Suprapubic skin (tissue), 4 donors: ENCODE measurements at regions not wholly inside any gene's neighbourhood (a gene's known extent, or its start where the extent isn't known, plus 50 kb on each side); places are given as distances from the start of the nearest gene placed in this dataset.

Source experiments
- DNase-seq, 2 donors: peaks; one replicate each; pipeline ENCODE4 v3.0.0-alpha.2; 2019; ENCODE audit warnings: low spot score in 2 of 2
- H3K27ac ChIP-seq: fragments of 200-600 bp; sonication (generic); one replicate; pipeline ENCODE4 v1.5.1; 2019
- H3K27me3 ChIP-seq: fragments of 200-600 bp; sonication (generic); one replicate; pipeline ENCODE4 v1.5.1; 2019
- H3K36me3 ChIP-seq: fragments of 200-600 bp; sonication (generic); one replicate; pipeline ENCODE4 v1.5.1; 2019
- H3K4me1 ChIP-seq: fragments of 200-600 bp; sonication (generic); one replicate; pipeline ENCODE4 v1.5.1; 2019
- H3K4me3 ChIP-seq: fragments of 200-600 bp; sonication (generic); one replicate; pipeline ENCODE4 v1.5.1; 2019; ENCODE audit warnings: mild to moderate bottlenecking
- H3K9me3 ChIP-seq: fragments of 200-600 bp; sonication (generic); one replicate; pipeline ENCODE4 v1.5.1; 2019
- EP300 ChIP-seq: sonication (generic); formaldehyde crosslinking; IDR thresholded peaks from one replicate; pipeline ENCODE4 v1.6.1; 2017; ENCODE audit warnings: antibody characterized with exemption
- POLR2A ChIP-seq, 2 donors: fragments of 450-650 bp; IDR thresholded peaks; one replicate each; pipeline ENCODE4 v1.6.1; 2017; ENCODE audit warnings: antibody characterized with exemption in 2 of 2, mild to moderate bottlenecking in 2 of 2, moderate library complexity in 2 of 2
- POLR2AphosphoS5 ChIP-seq, 3 donors: sonication (generic); formaldehyde crosslinking; IDR thresholded peaks; one replicate each; pipeline ENCODE4 v1.6.1; 2017; ENCODE audit warnings: antibody characterized with exemption in 3 of 3
- WGBS: methylation state at CpG from one replicate; pipeline ENCODE4 v1.1.5; 2018; 5-methylcytosine and 5-hydroxymethylcytosine counted together
- TF ChIP-seq, protein P1 (sequence below), 2 donors: fragments of 200-600 bp in 1 of 2; fragments of 450-650 bp in 1 of 2; sonication (generic) in 1 of 2; IDR thresholded peaks; one replicate each; pipeline ENCODE4 v1.5.1; 2016 to 2019; ENCODE audit warnings: antibody characterized with exemption in 2 of 2, mild to moderate bottlenecking in 1 of 2, moderate library complexity in 1 of 2

DNA sequence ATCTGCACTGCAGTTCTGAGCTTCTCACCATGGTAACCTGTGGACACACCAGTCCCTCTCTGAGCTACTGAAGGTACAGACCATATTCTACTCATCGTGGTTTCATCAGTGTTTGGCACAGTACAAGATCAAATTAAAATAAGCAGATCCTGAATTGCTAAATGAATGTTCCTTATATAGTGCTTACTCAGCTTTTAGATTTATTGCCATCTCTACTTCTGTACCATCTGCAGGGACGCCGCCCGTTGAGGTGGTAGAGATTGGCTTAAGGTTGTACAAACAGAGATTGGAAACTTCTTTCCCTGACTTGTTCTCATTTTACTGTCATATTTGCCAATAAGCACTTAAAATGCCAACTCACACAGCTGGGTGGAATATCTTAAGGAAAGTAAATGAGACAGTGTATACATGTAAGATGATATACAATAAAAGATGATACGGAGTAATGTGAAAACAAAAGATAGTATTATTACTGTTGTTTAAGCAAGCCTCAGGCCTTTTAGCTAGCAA, 223.4 kb upstream of the FOXQ1 start:
- peak overlapping the region; percentile 46 for H3K27ac ChIP-seq
- WGBS, result 53% methylated on average over 5 of the region's 5 CpGs
- TF ChIP-seq POLR2AphosphoS5 (IDR thresholded peaks at IDR 0.05), result no peak
- no peak for TF ChIP-seq EP300
- TF ChIP-seq, protein P1, sequence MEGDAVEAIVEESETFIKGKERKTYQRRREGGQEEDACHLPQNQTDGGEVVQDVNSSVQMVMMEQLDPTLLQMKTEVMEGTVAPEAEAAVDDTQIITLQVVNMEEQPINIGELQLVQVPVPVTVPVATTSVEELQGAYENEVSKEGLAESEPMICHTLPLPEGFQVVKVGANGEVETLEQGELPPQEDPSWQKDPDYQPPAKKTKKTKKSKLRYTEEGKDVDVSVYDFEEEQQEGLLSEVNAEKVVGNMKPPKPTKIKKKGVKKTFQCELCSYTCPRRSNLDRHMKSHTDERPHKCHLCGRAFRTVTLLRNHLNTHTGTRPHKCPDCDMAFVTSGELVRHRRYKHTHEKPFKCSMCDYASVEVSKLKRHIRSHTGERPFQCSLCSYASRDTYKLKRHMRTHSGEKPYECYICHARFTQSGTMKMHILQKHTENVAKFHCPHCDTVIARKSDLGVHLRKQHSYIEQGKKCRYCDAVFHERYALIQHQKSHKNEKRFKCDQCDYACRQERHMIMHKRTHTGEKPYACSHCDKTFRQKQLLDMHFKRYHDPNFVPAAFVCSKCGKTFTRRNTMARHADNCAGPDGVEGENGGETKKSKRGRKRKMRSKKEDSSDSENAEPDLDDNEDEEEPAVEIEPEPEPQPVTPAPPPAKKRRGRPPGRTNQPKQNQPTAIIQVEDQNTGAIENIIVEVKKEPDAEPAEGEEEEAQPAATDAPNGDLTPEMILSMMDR (IDR thresholded peaks at IDR 0.05), result no peak
- TF ChIP-seq POLR2A (IDR thresholded peaks at IDR 0.05), result no peak
- no peaks in the 10 kb centered on the region for H3K27me3 ChIP-seq
- H3K9me3 ChIP-seq, result no peaks in the 10 kb centered on the region
- peaks cover 10% of the 10 kb centered on the region for H3K4me1 ChIP-seq
- DNase-seq, result no peak
- no peaks in the 10 kb centered on the region for H3K36me3 ChIP-seq
- no peak overlapping the region for H3K4me3 ChIP-seq

DNA sequence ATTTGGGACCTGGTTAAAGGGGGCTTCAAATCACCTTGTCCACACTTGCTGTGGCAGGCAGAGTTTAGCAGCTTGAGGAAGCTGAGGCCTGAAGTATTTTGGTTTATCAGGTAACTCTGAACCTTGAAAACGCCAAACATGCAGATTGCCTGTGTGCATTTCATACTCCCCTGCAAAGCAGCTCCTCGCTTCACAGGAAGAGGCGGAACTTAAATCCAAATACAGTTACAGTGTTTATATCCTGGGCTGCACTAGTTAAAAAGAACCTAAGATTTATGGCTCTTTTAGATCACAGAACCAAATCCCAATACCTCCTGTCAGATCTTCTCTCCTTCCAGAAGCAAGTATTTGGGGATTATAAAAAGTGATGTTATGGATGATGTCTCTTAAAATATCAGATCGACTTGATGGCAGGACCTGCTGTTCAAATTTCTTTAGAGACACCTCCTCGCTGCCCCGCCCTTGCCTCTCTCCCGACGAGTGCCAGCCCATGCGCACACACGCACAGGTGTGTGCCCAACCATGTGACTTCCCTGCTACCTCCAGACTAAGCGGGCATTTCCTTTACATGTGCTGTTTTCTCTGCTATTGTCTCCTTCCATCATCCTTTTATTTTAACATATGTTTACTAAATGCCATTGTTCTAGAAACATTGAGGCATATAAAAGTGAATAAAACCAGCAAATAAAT, 224.6 kb upstream of the FOXQ1 start:
- no peak for DNase-seq
- Histone ChIP-seq H3K27ac (peak overlapping the region; percentile 46), H3K4me1 (peaks cover 19% of the 10 kb centered on the region), H3K36me3 (no peaks in the 10 kb centered on the region), H3K9me3 (no peaks in the 10 kb centered on the region), H3K4me3 (no peak overlapping the region), H3K27me3 (no peaks in the 10 kb centered on the region)
- WGBS, result 48% methylated on average over 11 of the region's 11 CpGs
- no peak for TF ChIP-seq EP300
- TF ChIP-seq POLR2A (IDR thresholded peaks at IDR 0.05), result no peak
- TF ChIP-seq, protein P1 (IDR thresholded peaks at IDR 0.05), result no peak
- TF ChIP-seq POLR2AphosphoS5 (IDR thresholded peaks at IDR 0.05), result no peak

DNA sequence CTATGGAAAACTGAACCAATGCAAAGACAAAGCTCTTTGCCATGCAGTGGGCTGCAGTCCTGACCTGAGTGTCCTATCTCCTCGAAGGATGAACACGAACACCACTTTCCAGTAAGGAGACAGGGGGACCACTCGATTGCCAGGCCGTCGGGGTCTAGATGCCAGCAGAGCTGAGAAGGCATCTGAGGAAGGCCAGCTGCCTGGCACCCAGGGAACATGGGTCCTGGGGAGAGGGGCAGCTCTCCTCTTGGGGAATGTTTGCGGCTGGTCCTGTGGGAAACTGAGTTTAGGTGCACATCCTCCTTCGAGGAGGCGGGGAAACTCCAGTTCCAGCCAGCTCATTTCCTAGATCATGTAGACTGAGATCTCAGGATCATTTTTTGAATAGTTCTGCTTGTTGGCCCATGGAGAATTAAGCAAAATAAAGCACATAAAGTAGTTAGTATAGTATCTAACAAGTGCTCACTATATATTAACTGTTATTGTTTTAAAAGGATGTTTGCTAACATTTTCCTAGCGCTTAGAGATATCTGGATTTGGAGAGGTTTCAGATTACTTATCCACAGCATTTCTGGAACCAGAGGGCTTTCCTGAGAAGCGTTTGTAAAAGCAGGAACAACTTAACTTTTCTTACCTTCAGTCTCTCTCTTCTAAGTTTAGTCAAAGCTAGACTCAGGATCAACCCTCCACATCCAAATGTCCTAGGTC, 225.3 kb upstream of the FOXQ1 start:
- H3K9me3 ChIP-seq, result no peaks in the 10 kb centered on the region
- H3K4me1 ChIP-seq, result peaks cover 26% of the 10 kb centered on the region
- no peaks in the 10 kb centered on the region for H3K36me3 ChIP-seq
- H3K4me3 ChIP-seq, result no peak overlapping the region
- no peak for TF ChIP-seq POLR2AphosphoS5 (IDR thresholded peaks at IDR 0.05)
- TF ChIP-seq, protein P1 (IDR thresholded peaks at IDR 0.05), result no peak
- no peak for TF ChIP-seq POLR2A (IDR thresholded peaks at IDR 0.05)
- TF ChIP-seq EP300, result no peak
- H3K27me3 ChIP-seq, result no peaks in the 10 kb centered on the region
- no peak overlapping the region for H3K27ac ChIP-seq
- DNase-seq, result no peak
- whole genome bisulfite sequencing, result 74% methylated on average over 10 of the region's 10 CpGs

DNA sequence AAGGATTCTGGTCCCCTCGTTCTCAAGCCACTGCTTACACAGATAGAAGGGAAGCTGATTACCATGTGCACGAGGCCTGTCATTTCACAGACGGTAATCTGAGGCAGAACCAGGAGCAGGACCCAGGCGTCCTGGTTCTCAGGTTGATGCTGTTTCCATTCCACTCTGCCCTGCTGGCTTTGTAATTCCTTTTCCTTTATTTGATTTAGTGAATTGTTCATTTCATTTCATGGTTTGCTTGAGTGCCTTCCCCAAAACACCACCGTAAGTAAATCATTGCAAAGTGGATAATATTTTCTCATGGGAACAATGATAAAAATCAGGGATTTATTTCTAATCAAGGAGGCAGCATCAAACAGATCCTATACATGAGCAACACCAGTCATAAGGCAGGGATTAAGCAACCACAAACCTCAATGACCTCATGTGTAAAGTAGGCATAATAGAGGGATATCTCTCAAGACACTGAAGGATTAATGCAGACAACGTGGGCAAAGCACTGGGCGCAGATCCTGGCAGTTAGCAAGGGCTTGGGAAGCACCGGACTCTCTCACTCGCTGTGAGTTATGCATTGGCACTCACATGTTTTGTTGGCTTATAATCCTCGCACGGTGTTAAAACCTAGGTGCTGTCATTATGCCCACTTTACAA, 229.5 kb upstream of the FOXQ1 start:
- Histone ChIP-seq H3K4me1 (peaks cover 22% of the 10 kb centered on the region), H3K9me3 (no peaks in the 10 kb centered on the region), H3K4me3 (no peak overlapping the region), H3K27ac (peak overlapping the region; percentile 35), H3K27me3 (no peaks in the 10 kb centered on the region), H3K36me3 (no peaks in the 10 kb centered on the region)
- WGBS, result 43% methylated on average over 11 of the region's 11 CpGs
- no peak for DNase-seq
- TF ChIP-seq, protein P1 (IDR thresholded peaks at IDR 0.05), result no peak
- TF ChIP-seq EP300 (no peak), POLR2A (IDR thresholded peaks at IDR 0.05) (no peak), POLR2AphosphoS5 (IDR thresholded peaks at IDR 0.05) (no peak)
